OCI-LY1 (cell line): ENCODE measurements at regions not wholly inside any gene's neighbourhood (a gene's known extent, or its start where the extent isn't known, plus 50 kb on each side); places are given as distances from the start of the nearest gene placed in this dataset.
"Not testable (repeated sequence)": the region's sequence is repeated elsewhere in the genome, so short reads cannot be mapped to it uniquely, and the experiment has no call there.

Source experiments
- H2AFZ ChIP-seq: fragments of 200-600 bp; sonication (generic), shearing (Covaris generic); 2 replicates; pipeline ENCODE4 v1.6.0; 2014; ENCODE audit warnings: antibody characterized with exemption, mild to moderate bottlenecking, low read length
- H3F3A ChIP-seq: fragments of 200-600 bp; sonication (generic), shearing (Covaris generic); 2 replicates; pipeline ENCODE4 v1.6.0; 2014; ENCODE audit warnings: mild to moderate bottlenecking, antibody characterized with exemption, low read length, moderate library complexity; ENCODE audit not compliant: insufficient read depth
- H3K27ac ChIP-seq: fragments of 200-600 bp; sonication (generic); 2 replicates; pipeline ENCODE4 v1.5.1; 2014; ENCODE audit warnings: low read length, mixed run types, mild to moderate bottlenecking, low read depth; ENCODE audit not compliant: poor library complexity, severe bottlenecking
- H3K27me3 ChIP-seq: fragments of 200-600 bp; sonication (generic); 2 replicates; pipeline ENCODE4 v1.6.0; 2014; ENCODE audit warnings: antibody characterized with exemption, mild to moderate bottlenecking, low read length, moderate library complexity; ENCODE audit not compliant: insufficient read depth
- H3K36me3 ChIP-seq: fragments of 200-600 bp; sonication (generic); 2 replicates; pipeline ENCODE4 v1.6.1; 2014; ENCODE audit warnings: mild to moderate bottlenecking, antibody characterized with exemption, low read length, moderate library complexity, mixed read lengths; ENCODE audit not compliant: insufficient read depth
- H3K4me1 ChIP-seq: fragments of 200-600 bp; sonication (generic); 2 replicates; pipeline ENCODE4 v1.5.1; 2014; ENCODE audit warnings: mild to moderate bottlenecking, low read length, moderate library complexity; ENCODE audit not compliant: insufficient read depth, severe bottlenecking
- H3K4me2 ChIP-seq: fragments of 200-600 bp; sonication (generic), shearing (Covaris generic); 2 replicates; pipeline ENCODE4 v1.6.1; 2014; ENCODE audit warnings: low read length
- H3K4me3 ChIP-seq: fragments of 200-600 bp; sonication (generic); 2 replicates; pipeline ENCODE4 v1.5.1; 2014; ENCODE audit warnings: low read length, low read depth, mild to moderate bottlenecking, mixed read lengths; ENCODE audit not compliant: poor library complexity, severe bottlenecking
- H3K79me2 ChIP-seq: fragments of 200-600 bp; shearing (Covaris generic); 2 replicates; pipeline ENCODE4 v1.6.1; 2016; ENCODE audit warnings: mixed run types, low read length, mixed read lengths; ENCODE audit not compliant: insufficient read depth
- H3K9ac ChIP-seq: fragments of 200-600 bp; sonication (generic), shearing (Covaris generic); 2 replicates; pipeline ENCODE4 v1.6.1; 2014; ENCODE audit warnings: mild to moderate bottlenecking, low read length, mixed read lengths
- H3K9me2 ChIP-seq: fragments of 200-600 bp; sonication (generic), shearing (Covaris generic); 2 replicates; pipeline ENCODE4 v1.6.1; 2014; ENCODE audit warnings: low read depth, mild to moderate bottlenecking, low read length, mixed read lengths
- H3K9me3 ChIP-seq: fragments of 200-600 bp; shearing (Covaris generic); 2 replicates; pipeline ENCODE4 v1.6.1; 2014; ENCODE audit warnings: low read length, mixed read lengths
- H4K20me1 ChIP-seq: fragments of 200-600 bp; sonication (generic), shearing (Covaris generic); 2 replicates; pipeline ENCODE4 v1.6.0; 2016; ENCODE audit warnings: mild to moderate bottlenecking, low read length; ENCODE audit not compliant: insufficient read depth
- EZH2 ChIP-seq: fragments of 200-600 bp; sonication (generic), shearing (Covaris generic); IDR thresholded peaks from 2 replicates; pipeline ENCODE4 v1.8.0; 2017; ENCODE audit warnings: borderline replicate concordance, mixed run types, mild to moderate bottlenecking, antibody characterized with exemption, low read length, moderate library complexity, mixed read lengths
- TF ChIP-seq, protein P1 (sequence below): fragments of 200-600 bp; sonication (generic), shearing (Covaris generic); IDR thresholded peaks from 2 replicates; pipeline ENCODE4 v1.5.1; 2017; ENCODE audit warnings: mild to moderate bottlenecking, antibody characterized with exemption, low read length, moderate library complexity, mixed read lengths

DNA sequence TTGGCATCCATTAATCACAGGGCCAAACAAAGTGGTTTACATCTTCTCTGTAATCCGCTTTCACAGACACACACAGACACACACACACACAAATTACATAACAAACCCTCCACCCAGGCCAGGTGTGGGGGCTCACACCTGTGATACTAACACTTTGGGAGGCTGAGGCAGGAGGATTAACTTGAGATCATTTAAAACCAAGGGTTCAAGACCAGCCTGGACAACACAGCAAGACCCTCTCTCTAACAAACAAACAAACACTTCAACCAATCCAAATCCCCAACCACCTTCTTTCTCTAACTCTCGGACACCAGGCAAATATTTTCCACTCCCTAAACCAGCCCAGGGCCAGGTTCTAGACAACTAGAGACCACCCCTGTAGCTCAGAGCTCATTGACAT lies 79.5 kb upstream of the XPO1 start:
- H4K20me1 ChIP-seq = no peaks in the 10 kb centered on the region
- TF ChIP-seq, protein P1, sequence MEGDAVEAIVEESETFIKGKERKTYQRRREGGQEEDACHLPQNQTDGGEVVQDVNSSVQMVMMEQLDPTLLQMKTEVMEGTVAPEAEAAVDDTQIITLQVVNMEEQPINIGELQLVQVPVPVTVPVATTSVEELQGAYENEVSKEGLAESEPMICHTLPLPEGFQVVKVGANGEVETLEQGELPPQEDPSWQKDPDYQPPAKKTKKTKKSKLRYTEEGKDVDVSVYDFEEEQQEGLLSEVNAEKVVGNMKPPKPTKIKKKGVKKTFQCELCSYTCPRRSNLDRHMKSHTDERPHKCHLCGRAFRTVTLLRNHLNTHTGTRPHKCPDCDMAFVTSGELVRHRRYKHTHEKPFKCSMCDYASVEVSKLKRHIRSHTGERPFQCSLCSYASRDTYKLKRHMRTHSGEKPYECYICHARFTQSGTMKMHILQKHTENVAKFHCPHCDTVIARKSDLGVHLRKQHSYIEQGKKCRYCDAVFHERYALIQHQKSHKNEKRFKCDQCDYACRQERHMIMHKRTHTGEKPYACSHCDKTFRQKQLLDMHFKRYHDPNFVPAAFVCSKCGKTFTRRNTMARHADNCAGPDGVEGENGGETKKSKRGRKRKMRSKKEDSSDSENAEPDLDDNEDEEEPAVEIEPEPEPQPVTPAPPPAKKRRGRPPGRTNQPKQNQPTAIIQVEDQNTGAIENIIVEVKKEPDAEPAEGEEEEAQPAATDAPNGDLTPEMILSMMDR = no peak
- TF ChIP-seq EZH2 = no peak
- no peak overlapping the region for H3K4me2 ChIP-seq
- H3K4me3 ChIP-seq = no peak overlapping the region
- H3K36me3 ChIP-seq = no peaks in the 10 kb centered on the region
- H2AFZ ChIP-seq = no peak overlapping the region
- H3K9me3 ChIP-seq = no peaks in the 10 kb centered on the region
- no peaks in the 10 kb centered on the region for H3K9me2 ChIP-seq
- no peaks in the 10 kb centered on the region for H3F3A ChIP-seq
- no peaks in the 10 kb centered on the region for H3K79me2 ChIP-seq
- H3K27ac ChIP-seq = no peak overlapping the region
- no peak overlapping the region for H3K9ac ChIP-seq
- H3K27me3 ChIP-seq = 0 out of 2 replicates have a peak, but pooled peaks cover 6% of the 10 kb centered on the region
- no peaks in the 10 kb centered on the region for H3K4me1 ChIP-seq

DNA sequence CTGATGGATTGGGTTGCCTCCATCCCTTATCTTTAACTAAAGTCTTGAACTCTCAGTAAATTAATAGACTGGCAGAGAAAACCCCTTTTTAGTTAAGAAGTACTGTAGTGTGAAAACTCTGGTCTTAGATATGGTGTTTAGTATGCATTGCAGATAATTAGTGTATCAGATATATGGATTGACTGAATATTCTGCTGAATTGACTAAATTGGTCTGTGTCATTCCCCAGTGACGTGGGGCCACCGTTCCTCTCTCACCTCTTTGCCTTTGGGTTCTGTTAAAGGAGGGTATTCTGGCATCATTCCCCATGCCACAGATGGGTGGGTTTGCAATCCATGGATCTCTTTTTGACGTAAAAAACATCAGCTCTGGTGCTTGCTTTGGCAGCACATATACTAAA lies 67.1 kb upstream of the XPO1 start:
- Histone ChIP-seq H3K4me3 (no peak overlapping the region), H3K79me2 (no peaks in the 10 kb centered on the region), H3K27ac (no peak overlapping the region), H3K9ac (no peak overlapping the region), H3K4me2 (no peak overlapping the region), H3K27me3 (no peaks in the 10 kb centered on the region), H3K9me3 (no peaks in the 10 kb centered on the region), H4K20me1 (no peaks in the 10 kb centered on the region), H3F3A (no peaks in the 10 kb centered on the region), H2AFZ (no peak overlapping the region), H3K36me3 (no peaks in the 10 kb centered on the region), H3K9me2 (no peaks in the 10 kb centered on the region), H3K4me1 (no peaks in the 10 kb centered on the region)
- TF ChIP-seq, protein P1 = no peak
- no peak for TF ChIP-seq EZH2

DNA sequence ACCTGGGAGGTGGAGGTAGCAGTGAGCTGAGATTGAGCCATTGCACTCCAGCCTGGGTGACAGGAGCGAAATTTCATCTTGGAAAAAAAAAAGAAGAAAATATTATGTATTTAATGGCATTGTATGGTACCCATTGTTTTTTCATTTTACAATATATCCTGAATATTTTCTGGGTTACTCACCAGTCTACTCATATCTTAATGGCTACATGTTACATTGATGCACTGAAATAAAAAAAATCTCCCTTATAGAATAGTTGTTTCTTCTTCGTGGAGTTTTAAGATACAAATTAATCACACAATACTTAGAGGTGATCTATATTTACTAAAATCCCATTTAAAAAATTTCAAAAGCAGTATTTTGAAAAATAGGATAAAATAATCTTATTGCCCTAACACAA lies 66.3 kb upstream of the XPO1 start:
- H3K27me3 ChIP-seq = no peaks in the 10 kb centered on the region
- no peak overlapping the region for H3K4me2 ChIP-seq
- no peak overlapping the region for H3K27ac ChIP-seq
- no peak for TF ChIP-seq EZH2
- TF ChIP-seq, protein P1 = no peak
- no peak overlapping the region for H3K4me3 ChIP-seq
- no peaks in the 10 kb centered on the region for H3K36me3 ChIP-seq
- no peaks in the 10 kb centered on the region for H3K9me2 ChIP-seq
- no peaks in the 10 kb centered on the region for H4K20me1 ChIP-seq
- H3K79me2 ChIP-seq = no peaks in the 10 kb centered on the region
- no peak overlapping the region for H3K9ac ChIP-seq
- H2AFZ ChIP-seq = no peak overlapping the region
- H3K4me1 ChIP-seq = no peaks in the 10 kb centered on the region
- no peaks in the 10 kb centered on the region for H3K9me3 ChIP-seq
- H3F3A ChIP-seq = no peaks in the 10 kb centered on the region

DNA sequence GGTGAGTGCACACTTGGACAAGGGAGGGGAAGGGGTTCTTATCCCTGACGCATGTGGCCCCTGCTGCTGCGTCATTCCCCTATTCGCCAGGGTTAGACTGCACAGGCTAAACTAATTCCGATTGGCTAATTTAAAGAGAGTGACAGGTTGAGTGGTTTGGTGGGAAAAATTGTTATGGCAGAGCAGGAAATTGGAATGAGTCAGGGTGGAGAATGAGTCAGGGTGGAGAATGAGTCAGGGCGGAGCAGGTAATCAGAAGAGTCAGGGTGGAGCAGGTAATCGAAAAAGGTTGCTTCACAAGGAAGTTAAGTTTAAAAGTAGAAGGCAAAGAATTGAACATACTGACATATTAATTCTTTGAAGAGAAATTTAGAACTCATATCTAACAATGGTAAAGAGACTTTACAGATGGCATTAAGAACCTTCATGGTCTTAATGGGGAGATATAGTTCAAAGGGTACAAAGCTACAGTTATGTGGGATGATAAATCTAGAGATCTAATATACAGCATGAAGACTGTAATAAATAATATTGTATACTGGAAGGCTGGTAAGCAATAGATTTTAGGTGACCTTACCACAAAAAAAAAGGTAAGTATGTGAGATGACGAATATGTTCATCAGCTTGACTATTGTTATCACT lies 60.5 kb upstream of the XPO1 start:
- not testable (repeated sequence) for H3K9me2 ChIP-seq, H3K4me3 ChIP-seq, H3K36me3 ChIP-seq, H3K27me3 ChIP-seq, H3K79me2 ChIP-seq, H4K20me1 ChIP-seq, H3K4me1 ChIP-seq, H3K4me2 ChIP-seq, H3K9ac ChIP-seq, H3K9me3 ChIP-seq, H2AFZ ChIP-seq, H3K27ac ChIP-seq, H3F3A ChIP-seq
